AG04450 (cell line): ENCODE measurements at regions not wholly inside any gene's neighbourhood (a gene's known extent, or its start where the extent isn't known, plus 50 kb on each side); places are given as distances from the start of the nearest gene placed in this dataset.

Experiments
- CTCF ChIA-PET: fragments of 300-600, 350-600 bp; formaldehyde crosslinking; extraction: SDS; loops from one replicate; lab custom pipeline; 2022; ENCODE audit warnings: antibody characterized with exemption, inconsistent platforms; lab: Charles Lee
- POLR2A ChIA-PET: fragments of 350-600 bp; formaldehyde crosslinking; extraction: SDS; loops from one replicate; lab custom pipeline; 2021; ENCODE audit warnings: antibody characterized with exemption, inconsistent platforms; lab: Yijun Ruan, JAX
- DNase-seq: peaks from one replicate; pipeline ENCODE4 v3.0.0-alpha.2; 2011; ENCODE audit warnings: low read depth, low spot score
- H3K27ac ChIP-seq: one replicate; pipeline ENCODE4 v1.5.1; 2012; ENCODE audit warnings: low read depth, low read length, control low read depth
- H3K27me3 ChIP-seq: one replicate; pipeline ENCODE4 v1.6.0; 2012; ENCODE audit warnings: low read length; ENCODE audit not compliant: control insufficient read depth, insufficient read depth
- H3K4me3 ChIP-seq: 2 replicates; pipeline ENCODE4 v1.5.1; 2011; ENCODE audit warnings: mild to moderate bottlenecking, low read depth, low read length, control low read depth
- H3K9me3 ChIP-seq: 2 replicates; pipeline ENCODE4 v1.5.1; 2012; ENCODE audit warnings: low read length; ENCODE audit not compliant: control insufficient read depth, insufficient read depth
- TF ChIP-seq, protein P1 (sequence below): IDR thresholded peaks from 2 replicates; pipeline ENCODE4 v1.5.1; 2011; ENCODE audit warnings: low read depth, low read length, control low read depth, inconsistent platforms

DNA sequence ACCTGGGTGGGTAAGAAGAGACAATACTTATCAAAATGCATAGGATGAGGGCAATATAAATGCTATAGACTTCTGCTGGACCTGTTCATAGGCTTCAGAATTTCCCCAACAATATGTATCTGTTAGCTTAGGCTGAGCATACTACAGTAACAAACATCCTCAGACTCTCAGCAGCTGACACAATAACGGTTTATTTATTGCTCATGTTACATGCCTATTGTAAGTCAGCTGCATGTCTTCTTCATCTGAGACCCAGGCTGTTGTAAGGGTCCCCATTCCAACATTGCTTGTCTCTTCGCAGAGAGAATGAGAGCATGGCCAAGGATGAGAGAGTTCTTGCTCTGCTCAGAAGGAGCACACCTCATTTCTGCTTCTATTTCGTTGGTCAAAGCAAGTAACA, 150.7 kb downstream of the TMEM200C start:
- TF ChIP-seq, protein P1, sequence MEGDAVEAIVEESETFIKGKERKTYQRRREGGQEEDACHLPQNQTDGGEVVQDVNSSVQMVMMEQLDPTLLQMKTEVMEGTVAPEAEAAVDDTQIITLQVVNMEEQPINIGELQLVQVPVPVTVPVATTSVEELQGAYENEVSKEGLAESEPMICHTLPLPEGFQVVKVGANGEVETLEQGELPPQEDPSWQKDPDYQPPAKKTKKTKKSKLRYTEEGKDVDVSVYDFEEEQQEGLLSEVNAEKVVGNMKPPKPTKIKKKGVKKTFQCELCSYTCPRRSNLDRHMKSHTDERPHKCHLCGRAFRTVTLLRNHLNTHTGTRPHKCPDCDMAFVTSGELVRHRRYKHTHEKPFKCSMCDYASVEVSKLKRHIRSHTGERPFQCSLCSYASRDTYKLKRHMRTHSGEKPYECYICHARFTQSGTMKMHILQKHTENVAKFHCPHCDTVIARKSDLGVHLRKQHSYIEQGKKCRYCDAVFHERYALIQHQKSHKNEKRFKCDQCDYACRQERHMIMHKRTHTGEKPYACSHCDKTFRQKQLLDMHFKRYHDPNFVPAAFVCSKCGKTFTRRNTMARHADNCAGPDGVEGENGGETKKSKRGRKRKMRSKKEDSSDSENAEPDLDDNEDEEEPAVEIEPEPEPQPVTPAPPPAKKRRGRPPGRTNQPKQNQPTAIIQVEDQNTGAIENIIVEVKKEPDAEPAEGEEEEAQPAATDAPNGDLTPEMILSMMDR, result no peak
- DNase-seq, result no peak
- no peak overlapping the region for H3K27ac ChIP-seq
- CTCF ChIA-PET, result no interaction called here
- H3K9me3 ChIP-seq, result no peaks in the 10 kb centered on the region
- no peak overlapping the region for H3K4me3 ChIP-seq
- H3K27me3 ChIP-seq, result no peaks in the 10 kb centered on the region
- POLR2A ChIA-PET, result no interaction called here

DNA sequence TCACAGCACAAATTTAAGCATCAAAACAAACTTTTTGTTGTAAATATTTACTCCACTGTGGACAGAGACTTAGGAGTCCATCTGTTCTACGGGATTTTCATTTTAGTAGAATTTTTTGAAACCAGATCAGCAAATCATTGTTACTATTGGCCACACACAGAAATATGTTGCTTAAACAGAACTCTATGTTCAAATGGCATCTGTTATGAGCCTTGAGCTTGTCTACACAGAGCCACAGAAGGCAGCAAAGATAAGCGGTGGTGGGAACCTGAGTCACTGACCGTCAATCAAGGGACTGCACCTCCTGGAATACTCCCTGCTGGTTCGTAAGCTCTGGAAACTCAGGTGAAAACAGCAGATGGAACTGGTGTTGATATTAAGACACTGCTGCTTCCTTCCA, 156.8 kb downstream of the TMEM200C start:
- ChIA-PET CTCF (no interaction called here), POLR2A (no interaction called here)
- H3K27me3 ChIP-seq, result no peaks in the 10 kb centered on the region
- H3K4me3 ChIP-seq, result no peak overlapping the region
- no peaks in the 10 kb centered on the region for H3K9me3 ChIP-seq
- TF ChIP-seq, protein P1, result no peak
- no peak overlapping the region for H3K27ac ChIP-seq
- no peak for DNase-seq

GRCh38 chr18:5732318-5732717, 163.0 kb downstream of the TMEM200C start:
- DNase-seq, result no peak
- ChIA-PET CTCF (no interaction called here), POLR2A (no interaction called here)
- Histone ChIP-seq H3K9me3 (no peaks in the 10 kb centered on the region), H3K4me3 (no peak overlapping the region), H3K27ac (no peak overlapping the region), H3K27me3 (no peaks in the 10 kb centered on the region)
- TF ChIP-seq, protein P1, result no peak

- Histone ChIP-seq H3K27ac (no peak overlapping the region), H3K9me3 (no peaks in the 10 kb centered on the region), H3K4me3 (no peak overlapping the region), H3K27me3 (no peaks in the 10 kb centered on the region)
- CTCF ChIA-PET, result no interaction called here
- POLR2A ChIA-PET, result no interaction called here
- TF ChIP-seq, protein P1, result no peak
- no peak for DNase-seq
These were observed 165.2 kb downstream of the TMEM200C start for GRCh38 chr18:5729983-5730699.

GRCh38 chr18:5728531-5728930, 166.8 kb downstream of the TMEM200C start:
- no peak overlapping the region for H3K27ac ChIP-seq
- CTCF ChIA-PET, result no interaction called here
- H3K4me3 ChIP-seq, result no peak overlapping the region
- TF ChIP-seq, protein P1, result no peak
- H3K9me3 ChIP-seq, result no peaks in the 10 kb centered on the region
- POLR2A ChIA-PET, result no interaction called here
- H3K27me3 ChIP-seq, result no peaks in the 10 kb centered on the region
- no peak for DNase-seq
